Upper lobe of left lung (tissue), 6 donors: ENCODE measurements at regions not wholly inside any gene's neighbourhood (a gene's known extent, or its start where the extent isn't known, plus 50 kb on each side); places are given as distances from the start of the nearest gene placed in this dataset.

Experiments used
- ATAC-seq, 2 donors: fragments of 200-7000 bp; cut with Tn5 transposase; one replicate each; pipeline ENCODE4 v1.9.1; 2022; ENCODE audit warnings: mild to moderate bottlenecking in 2 of 2, moderate library complexity in 2 of 2; ENCODE audit not compliant: low FRiP score in 2 of 2
- DNase-seq, 2 donors: peaks; one replicate each; pipeline ENCODE4 v3.0.0-alpha.2; 2019 to 2020
- H3K27ac ChIP-seq, 4 donors: fragments of 200-600 bp; sonication (generic); one replicate each; pipeline ENCODE4 v1.5.1; 2016 to 2019
- H3K27me3 ChIP-seq, 4 donors: fragments of 200-600 bp; sonication (generic); one replicate each; pipeline ENCODE4 v1.5.1; 2017 to 2019
- H3K36me3 ChIP-seq, 4 donors: fragments of 200-600 bp; sonication (generic); one replicate each; pipeline ENCODE4 v1.5.1; 2016 to 2019
- H3K4me1 ChIP-seq, 4 donors: fragments of 200-600 bp; sonication (generic); one replicate each; pipeline ENCODE4 v1.5.1; 2018 to 2019
- H3K4me3 ChIP-seq, 4 donors: fragments of 200-600 bp; sonication (generic); one replicate each; pipeline ENCODE4 v1.5.1; 2017 to 2019; ENCODE audit warnings: mild to moderate bottlenecking in 2 of 4, moderate library complexity in 1 of 4
- H3K9me3 ChIP-seq, 4 donors: fragments of 200-600 bp; sonication (generic); one replicate each; pipeline ENCODE4 v1.5.1; 2018 to 2019
- CTCF ChIP-seq, 6 experiments: fragments of 450-650 bp in 4 of 6; fragments of 200-600 bp in 2 of 6; sonication (generic) in 2 of 6; IDR thresholded peaks; one replicate each; pipeline ENCODE4 v1.5.1; 2016 to 2019; ENCODE audit warnings: antibody characterized with exemption in 6 of 6
- EP300 ChIP-seq, 4 donors: sonication (generic); formaldehyde crosslinking; IDR thresholded peaks; one replicate each; pipeline ENCODE4 v1.5.1; 2017; ENCODE audit warnings: antibody characterized with exemption in 4 of 4, control low read depth in 2 of 4
- POLR2A ChIP-seq, 4 donors: fragments of 450-650 bp; IDR thresholded peaks; one replicate each; pipeline ENCODE4 v1.5.1; 2016 to 2017; ENCODE audit warnings: antibody characterized with exemption in 4 of 4, mild to moderate bottlenecking in 2 of 4
- POLR2AphosphoS5 ChIP-seq, 2 donors: sonication (generic); formaldehyde crosslinking; IDR thresholded peaks; one replicate each; pipeline ENCODE4 v1.5.1; 2017; ENCODE audit warnings: antibody characterized with exemption in 2 of 2
- WGBS, 2 donors: methylation state at CpG; one replicate each; pipeline ENCODE4 v1.1.5; 2017 to 2018; 5-methylcytosine and 5-hydroxymethylcytosine counted together
- donor health status: DM: no; HTN: no; CAD: no; lungs with moderate emphysema.
- donor health status: DM: no; HTN: yes; CAD: no; lungs with severe emphysema.

GRCh38 chrX:39020051-39020669 is 218.9 kb downstream of the MID1IP1 start:
- no peaks in the 10 kb centered on the region for H3K9me3 ChIP-seq
- H3K4me1 ChIP-seq = no peaks in the 10 kb centered on the region
- H3K27ac ChIP-seq = no peak overlapping the region
- no peaks in the 10 kb centered on the region for H3K36me3 ChIP-seq
- peak in 1 of 2 donors; percentile 24 for DNase-seq
- no peak for ATAC-seq
- WGBS, 2 donors = 73 to 85% methylated on average over 4 to 6 of the region's 6 CpGs
- TF ChIP-seq POLR2A (IDR thresholded peaks at IDR 0.05) = no peak
- TF ChIP-seq CTCF (IDR thresholded peaks at IDR 0.05) = no peak
- no peak for TF ChIP-seq POLR2AphosphoS5 (IDR thresholded peaks at IDR 0.05)
- TF ChIP-seq EP300 (IDR thresholded peaks at IDR 0.05) = no peak
- no peaks in the 10 kb centered on the region for H3K27me3 ChIP-seq
- H3K4me3 ChIP-seq = no peak overlapping the region

- no peak overlapping the region for H3K4me3 ChIP-seq
- H3K4me1 ChIP-seq = no peaks in the 10 kb centered on the region
- no peaks in the 10 kb centered on the region for H3K9me3 ChIP-seq
- no peaks in the 10 kb centered on the region for H3K36me3 ChIP-seq
- H3K27ac ChIP-seq = no peak overlapping the region
- 78 to 94% methylated on average over 2 of the region's 2 CpGs for WGBS, 2 donors
- DNase-seq = no peak
- no peak for ATAC-seq
- no peaks in the 10 kb centered on the region for H3K27me3 ChIP-seq
- no peak for TF ChIP-seq POLR2AphosphoS5 (IDR thresholded peaks at IDR 0.05)
These were observed 220.8 kb downstream of the MID1IP1 start for GRCh38 chrX:39022106-39022505.

GRCh38 chrX:39029221-39029620 is 228.0 kb downstream of the MID1IP1 start:
- Histone ChIP-seq H3K9me3 (peaks cover 0 to 33% (median 0%) of the 10 kb centered on the region in 4 donors), H3K27me3 (no peaks in the 10 kb centered on the region), H3K36me3 (no peaks in the 10 kb centered on the region), H3K4me1 (no peaks in the 10 kb centered on the region), H3K27ac (no peak overlapping the region), H3K4me3 (no peak overlapping the region)
- no peak for DNase-seq
- ATAC-seq = no peak
- WGBS, 2 donors = 83 to 97% methylated on average over 2 of the region's 2 CpGs
- no peak for TF ChIP-seq POLR2A (IDR thresholded peaks at IDR 0.05)
- TF ChIP-seq EP300 (IDR thresholded peaks at IDR 0.05) = no peak
- TF ChIP-seq POLR2AphosphoS5 (IDR thresholded peaks at IDR 0.05) = no peak
- TF ChIP-seq CTCF (IDR thresholded peaks at IDR 0.05) = no peak

- WGBS, 2 donors = 90 to 98% methylated on average over 2 of the region's 2 CpGs
- H3K9me3 ChIP-seq = peaks cover 0 to 33% (median 0%) of the 10 kb centered on the region in 4 donors
- ATAC-seq = no peak
- no peak overlapping the region for H3K27ac ChIP-seq
- DNase-seq = no peak
- TF ChIP-seq POLR2A (IDR thresholded peaks at IDR 0.05) (no peak), CTCF (IDR thresholded peaks at IDR 0.05) (no peak), POLR2AphosphoS5 (IDR thresholded peaks at IDR 0.05) (no peak)
- no peak overlapping the region for H3K4me3 ChIP-seq
- H3K36me3 ChIP-seq = no peaks in the 10 kb centered on the region
- H3K4me1 ChIP-seq = no peaks in the 10 kb centered on the region
- no peaks in the 10 kb centered on the region for H3K27me3 ChIP-seq
These were observed 229.4 kb downstream of the MID1IP1 start for GRCh38 chrX:39030636-39031035.

GRCh38 chrX:39039890-39040289 is 238.6 kb downstream of the MID1IP1 start:
- DNase-seq (no peak), ATAC-seq (no peak)
- Histone ChIP-seq H3K9me3 (no peaks in the 10 kb centered on the region), H3K27ac (no peak overlapping the region), H3K4me3 (no peak overlapping the region), H3K4me1 (no peaks in the 10 kb centered on the region), H3K27me3 (no peaks in the 10 kb centered on the region), H3K36me3 (no peaks in the 10 kb centered on the region)
- 94 to 100% methylated on average over 1 of the region's 1 CpG for WGBS, 2 donors
- TF ChIP-seq CTCF (IDR thresholded peaks at IDR 0.05) (no peak), EP300 (IDR thresholded peaks at IDR 0.05) (no peak), POLR2A (IDR thresholded peaks at IDR 0.05) (no peak), POLR2AphosphoS5 (IDR thresholded peaks at IDR 0.05) (no peak)
